OCI-LY3 (cell line): ENCODE measurements at regions not wholly inside any gene's neighbourhood (a gene's known extent, or its start where the extent isn't known, plus 50 kb on each side); places are given as distances from the start of the nearest gene placed in this dataset.
A peak's percentile ranks its signal among the peaks of the same experiment; 100 is the strongest.

Experiments used
- H2AFZ ChIP-seq: fragments of 200-600, 300-600 bp; shearing (Covaris generic); 2 replicates; pipeline ENCODE4 v1.6.0; 2014; ENCODE audit warnings: antibody characterized with exemption, low read depth, low read length
- H3K27ac ChIP-seq: fragments of 200-600, 300-600 bp; sonication (generic); 2 replicates; pipeline ENCODE4 v1.5.1; 2014; ENCODE audit warnings: mild to moderate bottlenecking, low read length, moderate library complexity, mixed read lengths
- H3K27me3 ChIP-seq: fragments of 200-600, 300-600 bp; sonication (generic); 2 replicates; pipeline ENCODE4 v1.6.1; 2014; ENCODE audit warnings: low read depth, low read length, mixed read lengths
- H3K36me3 ChIP-seq: fragments of 200-600, 300-600 bp; sonication (generic); replicated peaks from 2 replicates; pipeline ENCODE3; 2014; ENCODE audit warnings: low read depth, low read length, mixed read lengths
- H3K4me1 ChIP-seq: fragments of 300-600, 200-600 bp; sonication (generic); 2 replicates; pipeline ENCODE4 v1.6.1; 2014; ENCODE audit warnings: low read length, mixed read lengths
- H3K4me2 ChIP-seq: fragments of 200-600, 300-600 bp; sonication (generic); 2 replicates; pipeline ENCODE4 v1.6.1; 2014; ENCODE audit warnings: low read length, mixed read lengths
- H3K4me3 ChIP-seq: fragments of 300-600, 200-600 bp; sonication (generic); 2 replicates; pipeline ENCODE4 v1.5.1; 2014; ENCODE audit warnings: antibody characterized with exemption, mild to moderate bottlenecking, low read length, moderate library complexity
- H3K79me2 ChIP-seq: fragments of 300-600, 200-600 bp; shearing (Covaris generic); 2 replicates; pipeline ENCODE4 v1.6.1; 2014; ENCODE audit warnings: mild to moderate bottlenecking, low read length, mixed read lengths
- H3K9ac ChIP-seq: fragments of 300-600, 200-600 bp; shearing (Covaris generic); 2 replicates; pipeline ENCODE4 v1.6.0; 2014; ENCODE audit warnings: mild to moderate bottlenecking, low read length, moderate library complexity
- H3K9me3 ChIP-seq: fragments of 200-600, 300-600 bp; shearing (Covaris generic); 2 replicates; pipeline ENCODE4 v1.6.1; 2014; ENCODE audit warnings: low read length, mixed read lengths; ENCODE audit not compliant: insufficient read depth
- H4K20me1 ChIP-seq: fragments of 200-600, 300-600 bp; sonication (generic); 2 replicates; pipeline ENCODE4 v1.6.1; 2016; ENCODE audit warnings: low read length, mixed read lengths; ENCODE audit not compliant: insufficient read depth
- EZH2phosphoT487 ChIP-seq: fragments of 200-600 bp; shearing (Covaris generic); IDR thresholded peaks from 2 replicates; pipeline ENCODE4 v1.6.1; 2018; ENCODE audit warnings: antibody characterized with exemption, mixed run types, low read depth
- TF ChIP-seq, protein P1 (sequence below): fragments of 200-600, 300-600 bp; sonication (generic); IDR thresholded peaks from 2 replicates; pipeline ENCODE4 v1.5.1; 2014; ENCODE audit warnings: antibody characterized with exemption, low read length, low read depth

DNA sequence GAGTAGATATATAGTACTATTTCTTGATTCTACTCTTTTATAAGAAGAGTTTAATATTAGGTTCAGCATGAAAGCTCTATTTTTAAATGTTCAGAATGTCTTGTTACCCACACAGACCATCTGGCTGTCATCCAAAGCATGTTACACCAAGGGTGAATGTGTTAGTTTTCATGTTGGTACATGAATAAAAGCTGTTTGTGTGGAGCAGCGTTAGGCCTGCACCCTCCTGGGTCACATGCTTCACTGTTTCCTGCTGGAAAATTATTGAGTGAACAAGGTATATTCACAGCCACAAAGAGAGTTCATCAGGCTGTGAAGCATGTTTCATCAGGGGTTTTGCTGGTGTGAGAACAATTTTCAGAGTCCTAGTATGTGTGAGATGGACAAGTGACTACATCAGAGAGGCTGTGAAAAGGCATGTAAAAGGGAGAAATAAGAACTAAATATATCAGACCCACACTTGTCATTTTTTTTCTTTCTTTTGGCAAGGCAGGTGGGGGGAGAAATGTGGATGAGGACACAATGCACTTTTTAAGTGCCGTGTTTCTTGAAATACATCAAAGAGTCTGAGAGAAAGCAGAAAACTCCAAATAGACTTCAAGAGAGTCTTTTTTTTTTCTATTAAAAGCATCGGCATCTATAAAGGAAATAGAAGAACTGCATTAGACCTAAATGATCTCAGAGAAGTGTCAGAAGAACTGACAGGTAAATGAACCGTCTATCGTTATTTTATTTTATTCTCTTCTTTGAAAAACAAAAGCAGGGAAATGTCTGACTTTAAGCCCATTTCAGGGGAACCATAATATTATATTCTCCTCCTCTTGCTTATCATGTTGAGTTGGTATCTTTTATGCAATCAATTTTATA is 2429.7 kb downstream of the PCDH7 start:
- Histone ChIP-seq H2AFZ (no peak overlapping the region), H3K4me1 (no peaks in the 10 kb centered on the region)

DNA sequence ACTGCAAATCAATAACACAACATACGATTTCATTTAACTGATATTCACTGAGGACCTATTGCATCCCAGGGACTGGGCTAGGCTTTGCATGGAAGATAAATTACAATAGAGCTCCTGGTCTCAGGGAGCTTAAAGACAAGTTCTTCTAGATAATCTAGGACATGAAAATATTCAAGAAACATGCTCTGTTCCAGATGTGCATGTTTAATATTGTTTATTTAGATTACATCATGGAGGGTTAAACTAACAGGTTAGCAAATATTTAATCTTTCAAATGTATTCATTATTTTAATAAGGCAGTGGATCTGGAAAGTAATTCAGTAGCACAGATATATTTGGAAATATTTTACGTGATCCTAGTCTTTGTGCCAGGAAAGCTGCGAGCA is 2430.3 kb downstream of the PCDH7 start:
- no peak overlapping the region for H2AFZ ChIP-seq
- TF ChIP-seq, protein P1, sequence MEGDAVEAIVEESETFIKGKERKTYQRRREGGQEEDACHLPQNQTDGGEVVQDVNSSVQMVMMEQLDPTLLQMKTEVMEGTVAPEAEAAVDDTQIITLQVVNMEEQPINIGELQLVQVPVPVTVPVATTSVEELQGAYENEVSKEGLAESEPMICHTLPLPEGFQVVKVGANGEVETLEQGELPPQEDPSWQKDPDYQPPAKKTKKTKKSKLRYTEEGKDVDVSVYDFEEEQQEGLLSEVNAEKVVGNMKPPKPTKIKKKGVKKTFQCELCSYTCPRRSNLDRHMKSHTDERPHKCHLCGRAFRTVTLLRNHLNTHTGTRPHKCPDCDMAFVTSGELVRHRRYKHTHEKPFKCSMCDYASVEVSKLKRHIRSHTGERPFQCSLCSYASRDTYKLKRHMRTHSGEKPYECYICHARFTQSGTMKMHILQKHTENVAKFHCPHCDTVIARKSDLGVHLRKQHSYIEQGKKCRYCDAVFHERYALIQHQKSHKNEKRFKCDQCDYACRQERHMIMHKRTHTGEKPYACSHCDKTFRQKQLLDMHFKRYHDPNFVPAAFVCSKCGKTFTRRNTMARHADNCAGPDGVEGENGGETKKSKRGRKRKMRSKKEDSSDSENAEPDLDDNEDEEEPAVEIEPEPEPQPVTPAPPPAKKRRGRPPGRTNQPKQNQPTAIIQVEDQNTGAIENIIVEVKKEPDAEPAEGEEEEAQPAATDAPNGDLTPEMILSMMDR: no peak
- TF ChIP-seq EZH2phosphoT487: no peak
- no peaks in the 10 kb centered on the region for H3K4me1 ChIP-seq
- H3K79me2 ChIP-seq: no peaks in the 10 kb centered on the region
- H4K20me1 ChIP-seq: no peaks in the 10 kb centered on the region
- no peaks in the 10 kb centered on the region for H3K9me3 ChIP-seq
- no peak overlapping the region for H3K4me3 ChIP-seq
- H3K36me3 ChIP-seq: no peaks in the 10 kb centered on the region
- H3K27me3 ChIP-seq: no peaks in the 10 kb centered on the region
- no peak overlapping the region for H3K4me2 ChIP-seq
- no peak overlapping the region for H3K9ac ChIP-seq
- no peak overlapping the region for H3K27ac ChIP-seq

More for the DNA sequence above, 2429.7 kb downstream of the PCDH7 start:
- H3K4me2 ChIP-seq: no peak overlapping the region
- H3K79me2 ChIP-seq: no peaks in the 10 kb centered on the region
- no peak for TF ChIP-seq EZH2phosphoT487
- TF ChIP-seq, protein P1: no peak
- no peak overlapping the region for H3K27ac ChIP-seq
- no peaks in the 10 kb centered on the region for H3K9me3 ChIP-seq
- H3K9ac ChIP-seq: no peak overlapping the region
- no peaks in the 10 kb centered on the region for H3K36me3 ChIP-seq
- H4K20me1 ChIP-seq: no peaks in the 10 kb centered on the region
- H3K27me3 ChIP-seq: no peaks in the 10 kb centered on the region
- no peak overlapping the region for H3K4me3 ChIP-seq

DNA sequence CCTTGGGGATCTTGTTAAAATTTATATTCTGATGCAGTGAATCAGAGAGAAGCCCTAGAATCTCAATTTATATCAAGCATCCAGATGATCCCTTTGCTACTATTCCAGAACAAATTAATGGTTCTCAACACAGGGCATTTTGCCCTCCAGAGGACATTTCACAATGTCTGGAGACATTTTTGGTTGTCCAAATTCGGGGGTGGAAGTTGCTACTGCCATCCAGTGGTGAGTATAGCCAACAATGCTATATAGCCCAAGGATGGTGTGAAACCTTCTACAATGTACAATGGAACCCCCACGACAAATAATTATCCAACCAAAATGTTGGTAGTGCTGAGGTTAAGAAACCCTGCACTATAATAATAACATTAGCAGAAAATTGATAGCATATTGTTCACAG is 2440.0 kb downstream of the PCDH7 start:
- Histone ChIP-seq H3K4me3 (no peak overlapping the region), H3K9me3 (no peaks in the 10 kb centered on the region), H3K4me2 (peak overlapping the region; percentile 16), H4K20me1 (no peaks in the 10 kb centered on the region), H3K9ac (no peak overlapping the region), H3K27ac (no peak overlapping the region), H3K36me3 (no peaks in the 10 kb centered on the region), H3K4me1 (no peaks in the 10 kb centered on the region), H2AFZ (0 out of 2 replicates have a peak overlapping the region, but pooled peaks have one; percentile 68), H3K79me2 (no peaks in the 10 kb centered on the region), H3K27me3 (no peaks in the 10 kb centered on the region)
- TF ChIP-seq EZH2phosphoT487: no peak
- TF ChIP-seq, protein P1: peak; percentile 76

DNA sequence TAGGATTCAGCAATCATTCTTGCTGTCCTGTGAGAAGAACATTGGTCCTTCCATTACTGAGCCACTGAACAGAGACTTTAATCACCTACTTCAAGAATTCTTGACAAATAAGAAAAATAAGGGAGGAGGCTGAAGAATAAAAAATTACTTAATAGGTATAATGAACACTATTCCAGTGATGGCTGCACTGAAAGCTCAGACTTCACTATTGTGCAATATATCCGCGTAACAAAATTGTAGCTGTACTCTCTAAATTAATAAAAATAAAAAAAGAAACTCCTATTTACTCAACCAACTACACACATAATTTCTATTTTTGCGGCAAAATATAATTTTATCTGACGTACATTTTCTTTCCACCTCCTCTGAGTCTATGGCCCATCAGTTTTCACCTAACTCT is 2441.0 kb downstream of the PCDH7 start:
- Histone ChIP-seq H3K4me2 (no peak overlapping the region), H3K9me3 (no peaks in the 10 kb centered on the region), H3K27me3 (no peaks in the 10 kb centered on the region), H3K4me1 (no peaks in the 10 kb centered on the region), H2AFZ (no peak overlapping the region), H4K20me1 (no peaks in the 10 kb centered on the region), H3K36me3 (no peaks in the 10 kb centered on the region), H3K4me3 (no peak overlapping the region), H3K27ac (no peak overlapping the region), H3K9ac (no peak overlapping the region), H3K79me2 (no peaks in the 10 kb centered on the region)
- TF ChIP-seq, protein P1: no peak
- no peak for TF ChIP-seq EZH2phosphoT487
